WERI-Rb-1 (cell line): ENCODE measurements at regions not wholly inside any gene's neighbourhood (a gene's known extent, or its start where the extent isn't known, plus 50 kb on each side); places are given as distances from the start of the nearest gene placed in this dataset.
A peak's percentile ranks its signal among the peaks of the same experiment; 100 is the strongest.

ENCODE experiments used
- DNase-seq: peaks from one replicate; pipeline ENCODE4 v3.0.0-alpha.2; 2020
- H3K27ac ChIP-seq: fragments of 250-450 bp; sonication (Bioruptor Pico); 2 replicates; pipeline ENCODE4 v1.5.1; 2020; ENCODE audit warnings: mild to moderate bottlenecking, moderate library complexity
- H3K27me3 ChIP-seq: fragments of 250-450 bp; sonication (Bioruptor Pico); 2 replicates; pipeline ENCODE4 v1.5.1; 2021; ENCODE audit warnings: mild to moderate bottlenecking, low read depth, moderate library complexity; ENCODE audit not compliant: insufficient read depth, severe bottlenecking
- H3K36me3 ChIP-seq: fragments of 250-450 bp; sonication (Bioruptor Pico); 2 replicates; pipeline ENCODE4 v1.5.1; 2020; ENCODE audit warnings: mild to moderate bottlenecking, moderate library complexity
- H3K4me3 ChIP-seq: 2 replicates; pipeline ENCODE4 v1.5.1; 2011; ENCODE audit warnings: low read depth, mild to moderate bottlenecking, control low read depth, low read length
- H3K9me3 ChIP-seq: fragments of 250-450 bp; sonication (Bioruptor Pico); 2 replicates; pipeline ENCODE4 v1.5.1; 2021; ENCODE audit warnings: mild to moderate bottlenecking, moderate library complexity; ENCODE audit not compliant: severe bottlenecking
- TF ChIP-seq, protein P1 (sequence below): IDR thresholded peaks from 2 replicates; pipeline ENCODE4 v1.5.1; 2011; ENCODE audit warnings: low read depth, mild to moderate bottlenecking, control low read depth, inconsistent platforms, low read length

DNA sequence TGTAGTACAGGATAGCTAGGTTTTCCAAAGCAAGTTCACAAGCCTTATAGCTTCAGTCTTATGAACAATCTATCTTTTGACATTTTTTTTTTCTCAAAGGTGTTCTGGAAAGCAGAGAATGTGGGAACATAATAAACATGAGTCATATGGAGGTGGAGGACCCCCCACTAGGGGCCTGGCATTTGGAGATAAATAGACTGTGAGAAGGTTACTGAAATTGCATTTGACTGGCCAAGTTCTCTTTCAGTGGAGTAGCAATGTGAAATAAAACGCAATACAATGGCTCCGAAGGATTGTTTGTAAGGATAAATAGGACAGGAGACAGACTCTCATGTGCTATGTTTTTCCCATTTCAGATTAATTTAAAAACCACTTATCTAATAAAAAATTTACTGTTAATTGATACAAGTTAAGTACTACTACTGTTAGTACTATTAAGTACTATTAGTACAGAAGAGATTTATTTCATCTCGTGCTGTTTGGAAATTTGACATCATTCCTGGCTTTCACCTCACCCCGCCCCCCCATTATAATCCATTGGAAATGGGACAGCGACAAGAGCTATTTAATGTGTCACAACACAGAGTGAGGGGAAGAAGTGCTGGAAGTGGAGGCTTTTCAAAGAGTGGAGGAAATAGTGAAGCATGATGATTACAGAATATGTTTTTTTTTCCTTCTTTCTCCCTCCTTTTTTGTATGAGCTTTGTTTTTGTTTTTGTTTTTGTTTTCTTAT is 122.6 kb upstream of the ID4 start:
- no peak for DNase-seq

DNA sequence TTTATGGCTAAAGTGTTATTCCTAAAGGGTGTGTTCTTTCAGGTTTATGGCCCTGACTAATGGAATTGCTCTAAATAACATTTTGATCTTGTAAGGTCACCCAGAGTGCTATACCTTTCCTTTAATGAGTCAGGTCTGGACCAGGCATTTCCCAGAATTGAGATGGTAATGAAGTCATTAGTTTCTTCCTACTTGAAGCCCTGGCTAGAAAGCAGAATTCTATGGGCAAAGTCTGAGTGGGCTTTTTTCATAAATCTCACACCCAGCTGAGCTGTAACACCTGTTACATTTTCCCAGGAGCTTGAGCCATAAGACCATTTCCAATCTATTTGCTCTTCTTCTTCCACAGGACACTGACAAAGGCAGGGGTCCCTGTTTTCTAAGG is 122.0 kb upstream of the ID4 start:
- Histone ChIP-seq H3K27ac (no peak overlapping the region), H3K27me3 (no peaks in the 10 kb centered on the region), H3K36me3 (no peaks in the 10 kb centered on the region), H3K4me3 (no peak overlapping the region), H3K9me3 (peaks cover 10% of the 10 kb centered on the region)
- DNase-seq: no peak
- TF ChIP-seq, protein P1, sequence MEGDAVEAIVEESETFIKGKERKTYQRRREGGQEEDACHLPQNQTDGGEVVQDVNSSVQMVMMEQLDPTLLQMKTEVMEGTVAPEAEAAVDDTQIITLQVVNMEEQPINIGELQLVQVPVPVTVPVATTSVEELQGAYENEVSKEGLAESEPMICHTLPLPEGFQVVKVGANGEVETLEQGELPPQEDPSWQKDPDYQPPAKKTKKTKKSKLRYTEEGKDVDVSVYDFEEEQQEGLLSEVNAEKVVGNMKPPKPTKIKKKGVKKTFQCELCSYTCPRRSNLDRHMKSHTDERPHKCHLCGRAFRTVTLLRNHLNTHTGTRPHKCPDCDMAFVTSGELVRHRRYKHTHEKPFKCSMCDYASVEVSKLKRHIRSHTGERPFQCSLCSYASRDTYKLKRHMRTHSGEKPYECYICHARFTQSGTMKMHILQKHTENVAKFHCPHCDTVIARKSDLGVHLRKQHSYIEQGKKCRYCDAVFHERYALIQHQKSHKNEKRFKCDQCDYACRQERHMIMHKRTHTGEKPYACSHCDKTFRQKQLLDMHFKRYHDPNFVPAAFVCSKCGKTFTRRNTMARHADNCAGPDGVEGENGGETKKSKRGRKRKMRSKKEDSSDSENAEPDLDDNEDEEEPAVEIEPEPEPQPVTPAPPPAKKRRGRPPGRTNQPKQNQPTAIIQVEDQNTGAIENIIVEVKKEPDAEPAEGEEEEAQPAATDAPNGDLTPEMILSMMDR: no peak

More for the DNA sequence above, 122.6 kb upstream of the ID4 start:
- TF ChIP-seq, protein P1: no peak
- peaks cover 10% of the 10 kb centered on the region for H3K9me3 ChIP-seq
- no peaks in the 10 kb centered on the region for H3K27me3 ChIP-seq
- no peaks in the 10 kb centered on the region for H3K36me3 ChIP-seq
- H3K4me3 ChIP-seq: no peak overlapping the region
- no peak overlapping the region for H3K27ac ChIP-seq

DNA sequence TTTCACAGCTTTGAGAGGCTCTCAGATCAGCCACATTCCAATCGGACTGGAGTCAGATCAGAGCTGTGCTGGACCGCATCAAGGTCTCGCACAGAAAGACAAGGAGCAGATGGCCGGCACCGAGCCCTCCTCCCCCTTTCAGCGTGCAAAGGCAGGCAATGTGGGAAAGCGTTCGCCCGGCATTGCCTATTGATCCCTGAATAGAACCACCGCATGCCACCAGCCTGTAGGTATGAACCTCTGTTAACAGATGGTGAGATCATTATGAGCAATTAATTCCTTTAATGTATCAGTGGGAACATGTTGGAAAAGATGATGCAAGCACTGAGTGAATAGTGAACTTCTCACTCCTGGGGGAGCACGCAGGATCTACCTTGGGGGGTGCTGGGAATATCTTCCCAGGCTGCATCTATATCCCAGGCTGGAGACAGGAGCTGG is 117.5 kb upstream of the ID4 start:
- H3K36me3 ChIP-seq: no peaks in the 10 kb centered on the region
- DNase-seq: peak; percentile 99
- no peaks in the 10 kb centered on the region for H3K27me3 ChIP-seq
- peaks cover 3% of the 10 kb centered on the region for H3K9me3 ChIP-seq
- no peak overlapping the region for H3K4me3 ChIP-seq
- H3K27ac ChIP-seq: peak overlapping the region; percentile 56
- TF ChIP-seq, protein P1: no peak

DNA sequence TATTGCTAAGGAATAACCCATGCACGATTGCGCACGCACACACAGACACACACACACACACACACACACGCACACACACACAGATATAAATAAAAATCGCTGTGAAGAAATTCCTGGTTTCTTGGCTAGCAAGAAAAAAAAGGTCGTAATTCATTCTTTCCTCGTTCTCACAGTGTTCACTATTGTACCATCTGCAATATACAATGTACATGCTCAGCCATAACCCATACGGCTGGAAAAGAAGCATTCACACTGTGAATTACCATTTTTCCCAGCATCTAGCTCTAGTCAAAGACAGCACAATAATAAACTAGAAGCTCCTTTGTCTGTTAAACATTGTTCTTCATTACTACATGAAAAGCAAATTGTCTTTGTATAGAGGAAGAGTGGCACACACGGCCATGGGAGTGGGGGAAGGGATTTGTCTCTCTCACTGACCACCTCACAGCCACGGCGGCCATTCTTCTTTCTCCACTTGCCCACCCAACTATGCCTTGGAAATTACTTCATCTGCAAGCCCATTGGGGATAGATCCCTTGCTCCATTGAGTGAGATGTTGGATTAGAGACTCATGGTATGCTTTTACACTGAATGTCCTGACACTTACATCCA is 115.3 kb upstream of the ID4 start:
- Histone ChIP-seq H3K9me3 (peaks cover 3% of the 10 kb centered on the region), H3K27ac (no peak overlapping the region), H3K4me3 (no peak overlapping the region), H3K27me3 (no peaks in the 10 kb centered on the region), H3K36me3 (no peaks in the 10 kb centered on the region)
- TF ChIP-seq, protein P1: no peak
- no peak for DNase-seq

DNA sequence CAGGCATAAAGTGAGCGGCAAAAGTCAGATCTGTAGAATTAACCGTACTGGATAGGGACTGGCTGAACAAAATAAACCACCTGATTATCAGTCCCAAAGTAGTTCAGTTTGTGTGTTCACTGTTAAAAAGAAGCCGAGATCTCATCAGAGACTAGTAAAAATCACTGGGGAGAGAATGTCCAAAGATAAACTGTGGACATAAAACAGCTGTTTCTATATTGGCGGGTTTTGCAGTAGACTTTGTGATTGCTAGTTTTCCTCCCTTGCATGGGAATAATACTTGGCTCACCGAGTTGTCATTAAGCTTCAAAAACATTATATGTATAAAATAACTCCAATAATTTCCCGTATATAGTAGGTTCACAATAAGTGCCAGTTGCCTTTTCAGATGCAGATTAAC is 114.2 kb upstream of the ID4 start:
- H3K27ac ChIP-seq: no peak overlapping the region
- DNase-seq: no peak
- no peaks in the 10 kb centered on the region for H3K36me3 ChIP-seq
- no peak overlapping the region for H3K4me3 ChIP-seq
- TF ChIP-seq, protein P1: no peak
- no peaks in the 10 kb centered on the region for H3K9me3 ChIP-seq
- H3K27me3 ChIP-seq: no peaks in the 10 kb centered on the region
